ES-I3 (cell line): ENCODE measurements at regions not wholly inside any gene's neighbourhood (a gene's known extent, or its start where the extent isn't known, plus 50 kb on each side); places are given as distances from the start of the nearest gene placed in this dataset.

Experiments
- H3K36me3 ChIP-seq: 2 replicates; pipeline ENCODE4 v1.6.1; 2013; ENCODE audit warnings: mild to moderate bottlenecking, low read length, control low read depth, moderate library complexity; ENCODE audit not compliant: insufficient read depth
- H3K4me1 ChIP-seq: 2 replicates; pipeline ENCODE4 v1.6.1; 2013; ENCODE audit warnings: mild to moderate bottlenecking, control low read depth, low read length; ENCODE audit not compliant: insufficient read depth
- H3K9ac ChIP-seq: 2 replicates; pipeline ENCODE4 v1.6.1; 2013; ENCODE audit warnings: low read depth, mild to moderate bottlenecking, low read length, moderate library complexity
- H3K9me3 ChIP-seq: 2 replicates; pipeline ENCODE4 v1.6.1; 2013; ENCODE audit warnings: mild to moderate bottlenecking, low read length, moderate library complexity; ENCODE audit not compliant: control insufficient read depth, insufficient read depth

DNA sequence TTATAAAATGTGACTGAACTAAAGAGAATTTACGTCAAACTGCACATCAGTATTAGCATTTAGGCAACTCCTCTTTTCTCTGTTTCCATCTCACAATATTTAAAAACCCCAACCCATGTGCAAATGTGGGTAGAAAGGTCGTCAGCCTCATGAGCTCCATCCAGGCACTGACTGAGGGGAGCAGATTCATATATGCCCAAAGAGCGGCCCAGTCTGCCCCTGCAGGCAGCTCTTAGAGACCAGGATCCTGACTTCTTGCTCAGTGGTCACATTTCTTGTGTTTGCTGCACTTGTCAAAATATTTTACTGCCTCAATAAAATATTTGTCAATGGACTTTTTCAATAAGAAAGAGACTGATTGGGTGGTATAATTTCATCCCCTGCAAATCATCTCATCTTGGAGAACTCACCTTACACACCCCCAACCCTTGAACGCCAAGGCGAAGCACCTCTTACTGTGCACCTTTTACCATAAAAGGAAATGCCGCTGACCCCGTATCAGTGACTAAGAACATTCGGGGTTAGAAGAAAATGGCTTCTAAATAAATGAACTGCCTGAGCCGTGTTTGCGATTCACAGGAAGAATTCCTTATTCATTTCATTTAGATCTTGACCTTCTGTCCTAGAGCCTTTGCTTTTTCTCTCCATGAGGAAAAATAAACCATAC lies 418.8 kb downstream of the BCL11B start:
- H3K9me3 ChIP-seq = no peaks in the 10 kb centered on the region
- H3K9ac ChIP-seq = no peak overlapping the region
- H3K4me1 ChIP-seq = no peaks in the 10 kb centered on the region
- no peaks in the 10 kb centered on the region for H3K36me3 ChIP-seq

DNA sequence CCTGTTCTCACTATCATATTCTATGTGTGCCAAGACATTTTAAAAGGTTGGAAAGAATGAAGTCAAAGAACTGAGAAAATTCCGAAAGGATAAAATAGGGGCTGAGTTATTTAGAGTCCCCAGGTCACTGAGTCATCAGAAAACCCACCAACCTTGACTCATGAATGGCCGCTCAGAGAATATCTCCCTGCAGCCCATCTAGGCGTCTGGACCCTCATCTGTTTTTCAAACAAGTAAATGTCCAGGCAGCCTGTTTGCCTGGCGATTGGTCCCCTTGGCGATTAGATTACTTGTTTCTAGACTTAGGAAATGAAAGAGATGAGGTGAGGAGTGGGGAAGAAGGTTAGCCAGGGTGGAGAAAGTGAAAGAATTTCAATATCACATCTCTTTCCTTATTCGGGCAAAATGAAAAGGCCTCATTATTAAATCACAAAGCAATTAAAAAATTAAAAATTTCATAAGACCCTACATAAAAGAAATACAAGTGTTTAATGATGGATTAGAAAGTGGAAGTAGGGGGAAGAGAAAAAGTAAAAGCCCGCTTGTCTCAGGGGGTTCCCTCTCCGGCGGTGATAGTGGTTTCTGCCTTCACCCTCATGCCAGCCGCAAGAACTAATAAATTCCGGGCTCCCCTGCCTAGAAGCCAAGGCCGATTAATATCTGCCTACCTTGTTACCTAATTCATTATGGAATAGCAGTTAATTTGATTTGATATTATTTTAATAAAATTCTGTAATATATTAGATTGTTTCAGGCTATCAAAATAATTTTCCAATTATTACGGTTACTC lies 415.9 kb downstream of the BCL11B start:
- Histone ChIP-seq H3K9me3 (no peaks in the 10 kb centered on the region), H3K36me3 (no peaks in the 10 kb centered on the region), H3K9ac (no peak overlapping the region), H3K4me1 (no peaks in the 10 kb centered on the region)

DNA sequence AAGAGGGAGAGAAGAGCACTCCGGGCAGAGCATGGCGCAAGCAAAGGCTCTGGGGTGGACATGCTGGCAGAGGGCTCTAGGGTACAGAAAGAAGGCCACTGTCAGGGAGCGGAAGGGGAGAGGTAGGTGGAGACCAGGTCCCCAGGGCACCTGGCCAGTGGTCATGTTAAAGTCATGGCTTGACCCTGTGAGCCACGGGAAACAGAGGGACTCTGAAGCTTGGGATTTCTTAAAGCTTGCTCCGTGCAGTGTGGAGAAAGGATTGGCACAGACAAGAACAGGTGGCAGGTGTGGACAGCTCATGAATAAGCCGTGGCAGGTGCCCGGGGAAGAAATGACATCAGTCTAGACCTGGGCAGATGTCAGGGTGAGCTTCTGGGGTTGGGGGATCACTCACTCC lies 413.8 kb downstream of the BCL11B start:
- H3K9me3 ChIP-seq = no peaks in the 10 kb centered on the region
- no peak overlapping the region for H3K9ac ChIP-seq
- H3K36me3 ChIP-seq = no peaks in the 10 kb centered on the region
- H3K4me1 ChIP-seq = no peaks in the 10 kb centered on the region

DNA sequence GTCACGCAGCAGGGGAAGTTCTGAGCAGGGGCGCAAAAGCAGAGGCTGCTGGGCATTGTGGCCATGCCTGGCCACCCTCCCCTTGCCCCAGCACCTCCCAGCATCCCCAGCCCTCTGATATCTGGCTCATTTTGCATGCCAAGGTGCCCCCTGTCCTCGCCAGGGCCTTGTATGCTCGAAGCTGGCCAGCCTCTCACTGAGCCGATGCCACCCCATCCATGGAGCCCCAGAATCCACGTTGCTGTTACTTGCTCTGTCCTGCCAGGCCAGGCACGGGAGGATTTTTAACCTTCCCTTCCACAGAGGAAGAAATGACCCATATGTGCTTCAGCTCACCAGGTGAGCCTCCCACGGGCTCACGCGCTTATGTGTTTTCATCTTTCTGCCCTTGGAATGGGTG lies 413.4 kb downstream of the BCL11B start:
- no peak overlapping the region for H3K9ac ChIP-seq
- no peaks in the 10 kb centered on the region for H3K4me1 ChIP-seq
- H3K9me3 ChIP-seq = no peaks in the 10 kb centered on the region
- no peaks in the 10 kb centered on the region for H3K36me3 ChIP-seq

DNA sequence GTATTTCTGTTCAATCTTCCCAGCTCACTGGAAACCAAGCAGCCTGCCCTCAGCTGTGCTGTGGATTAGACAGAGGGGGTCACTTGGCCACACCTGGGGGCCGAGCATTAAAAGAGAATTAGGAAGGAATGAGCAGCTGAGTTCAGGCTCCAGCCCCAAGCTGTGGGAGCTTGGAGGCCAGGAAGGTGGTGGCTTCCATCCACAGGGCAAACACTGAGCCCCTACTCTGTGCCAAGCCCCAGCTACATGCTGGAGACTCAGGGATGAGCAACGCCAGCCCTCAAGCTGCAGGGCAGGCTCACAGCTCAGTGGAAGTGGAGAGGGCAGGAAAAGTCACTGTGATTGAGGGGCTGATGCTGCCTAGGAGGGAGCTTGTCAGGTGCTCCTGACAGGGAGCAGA lies 412.7 kb downstream of the BCL11B start:
- no peak overlapping the region for H3K9ac ChIP-seq
- no peaks in the 10 kb centered on the region for H3K36me3 ChIP-seq
- no peaks in the 10 kb centered on the region for H3K9me3 ChIP-seq
- H3K4me1 ChIP-seq = no peaks in the 10 kb centered on the region

DNA sequence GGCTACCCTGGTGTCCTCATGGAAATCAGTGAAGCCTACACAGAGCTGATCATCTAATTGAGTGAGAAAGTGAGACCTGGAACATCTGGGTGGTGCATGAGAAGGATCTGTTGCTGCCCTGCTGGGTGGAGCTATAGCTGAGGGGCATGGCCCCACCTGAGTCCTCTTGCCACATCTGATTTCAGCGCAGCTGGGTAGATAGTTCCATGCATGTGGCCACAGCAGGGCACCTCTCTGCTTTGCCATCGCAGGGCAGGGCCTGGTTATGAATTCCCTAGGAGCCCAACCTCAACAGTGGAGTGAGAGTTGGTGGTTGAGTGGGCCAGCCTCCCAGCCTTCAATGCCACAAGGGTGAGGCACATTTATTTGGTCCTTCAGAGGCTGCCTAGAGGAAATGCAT lies 407.8 kb downstream of the BCL11B start:
- no peaks in the 10 kb centered on the region for H3K4me1 ChIP-seq
- H3K9me3 ChIP-seq = no peaks in the 10 kb centered on the region
- no peak overlapping the region for H3K9ac ChIP-seq
- no peaks in the 10 kb centered on the region for H3K36me3 ChIP-seq

DNA sequence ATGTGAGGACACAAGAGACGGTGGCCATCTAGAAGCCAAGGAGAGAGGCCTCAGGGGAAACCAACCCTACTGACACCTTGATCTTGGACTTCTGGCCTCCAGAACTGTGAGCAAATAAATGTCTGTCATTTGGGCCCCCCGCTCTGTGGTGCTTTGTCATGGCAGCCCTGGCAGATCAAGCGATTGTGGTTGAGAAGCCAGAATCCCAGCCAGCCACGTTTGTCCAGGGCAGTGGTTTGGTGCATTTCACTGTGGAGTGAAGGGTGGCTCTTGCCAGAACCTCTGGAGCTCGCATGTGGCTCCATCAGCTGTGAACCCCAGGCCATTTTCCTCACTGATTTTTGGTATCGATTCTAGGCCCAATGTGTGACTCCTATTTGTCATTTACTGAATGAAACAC lies 404.9 kb downstream of the BCL11B start:
- Histone ChIP-seq H3K9me3 (no peaks in the 10 kb centered on the region), H3K36me3 (no peaks in the 10 kb centered on the region), H3K9ac (no peak overlapping the region), H3K4me1 (no peaks in the 10 kb centered on the region)

DNA sequence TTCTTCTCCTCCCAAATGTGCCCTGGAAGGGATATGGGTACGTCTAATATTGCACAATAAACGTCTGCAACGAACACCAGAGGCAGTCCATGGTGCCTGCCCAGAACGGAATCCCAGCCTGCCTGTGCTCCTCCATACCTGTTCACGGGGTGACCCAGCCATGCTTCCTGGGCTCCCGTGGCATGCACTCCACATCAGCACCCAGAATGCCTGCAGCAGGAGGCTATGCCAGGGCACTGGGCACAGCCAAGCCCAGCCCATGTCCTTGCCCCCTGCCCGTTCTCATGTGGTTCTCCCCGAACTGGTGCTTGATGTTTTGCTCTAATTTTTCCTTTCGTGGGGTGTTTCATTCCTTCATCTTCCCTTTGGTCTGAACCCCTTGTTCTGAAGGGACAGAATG lies 404.3 kb downstream of the BCL11B start:
- Histone ChIP-seq H3K4me1 (no peaks in the 10 kb centered on the region), H3K9me3 (no peaks in the 10 kb centered on the region), H3K36me3 (no peaks in the 10 kb centered on the region), H3K9ac (no peak overlapping the region)

DNA sequence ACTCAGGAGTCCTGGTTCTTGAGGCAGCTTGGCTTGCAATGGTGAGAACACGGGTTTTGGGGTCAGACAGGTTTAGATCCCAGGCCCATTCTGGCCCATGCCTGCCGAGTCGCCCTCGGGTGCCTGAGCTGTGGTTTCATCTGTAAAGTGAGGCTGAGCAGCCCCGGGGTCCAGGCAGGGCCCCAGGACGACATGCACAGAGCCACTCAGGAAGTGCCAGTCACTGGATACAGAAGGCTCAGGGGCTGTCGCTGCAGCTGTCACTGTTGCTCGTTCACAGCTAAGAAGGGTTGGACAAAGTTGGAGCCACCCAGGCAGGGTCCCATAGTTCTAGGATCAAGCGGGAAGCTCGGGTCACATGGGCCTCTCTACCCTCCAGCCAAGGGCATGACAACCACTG lies 403.1 kb downstream of the BCL11B start:
- Histone ChIP-seq H3K4me1 (no peaks in the 10 kb centered on the region), H3K9me3 (no peaks in the 10 kb centered on the region)

DNA sequence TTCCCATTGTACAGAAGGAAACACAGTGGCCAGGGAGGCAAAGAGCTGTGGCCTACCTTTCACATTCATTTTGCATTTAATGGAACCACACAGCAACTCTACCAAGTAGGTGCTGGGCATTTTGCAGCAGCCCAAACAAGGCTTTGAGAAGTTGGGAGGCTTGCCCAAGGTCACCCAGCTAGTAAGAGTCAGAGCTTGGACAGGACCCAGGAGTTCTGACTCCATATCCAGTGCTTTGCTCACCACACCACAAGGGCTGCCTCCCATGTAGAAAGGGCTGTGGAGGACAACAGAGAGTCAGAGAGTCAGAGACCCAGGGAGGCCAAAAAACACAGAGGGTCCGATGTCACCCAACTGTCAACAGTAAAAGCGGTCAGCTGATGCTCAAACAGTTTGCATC lies 400.2 kb downstream of the BCL11B start:
- H3K36me3 ChIP-seq = no peaks in the 10 kb centered on the region
- no peaks in the 10 kb centered on the region for H3K4me1 ChIP-seq
- no peaks in the 10 kb centered on the region for H3K9me3 ChIP-seq
- no peak overlapping the region for H3K9ac ChIP-seq

More for the DNA sequence above, 403.1 kb downstream of the BCL11B start:
- Histone ChIP-seq H3K9ac (no peak overlapping the region), H3K36me3 (no peaks in the 10 kb centered on the region)

DNA sequence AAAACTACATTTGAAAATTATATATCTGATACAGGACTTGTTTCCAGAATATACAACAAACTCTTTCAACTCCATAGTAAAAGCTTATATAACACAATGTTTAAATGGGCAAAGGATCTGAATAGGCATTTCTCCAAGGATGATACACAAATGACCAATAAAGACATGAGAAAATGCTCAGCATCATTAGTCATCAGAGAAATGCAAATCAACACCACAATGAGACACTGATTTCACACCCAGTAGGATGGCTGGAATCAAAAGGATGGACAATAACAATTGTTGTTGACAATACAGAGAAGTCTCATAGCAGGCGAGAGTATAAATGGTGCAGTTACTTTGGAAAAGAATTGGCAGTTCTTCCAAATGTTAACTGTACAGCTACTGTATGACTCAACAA lies 394.9 kb downstream of the BCL11B start:
- Histone ChIP-seq H3K9ac (no peak overlapping the region), H3K4me1 (no peaks in the 10 kb centered on the region), H3K36me3 (no peaks in the 10 kb centered on the region), H3K9me3 (no peaks in the 10 kb centered on the region)

DNA sequence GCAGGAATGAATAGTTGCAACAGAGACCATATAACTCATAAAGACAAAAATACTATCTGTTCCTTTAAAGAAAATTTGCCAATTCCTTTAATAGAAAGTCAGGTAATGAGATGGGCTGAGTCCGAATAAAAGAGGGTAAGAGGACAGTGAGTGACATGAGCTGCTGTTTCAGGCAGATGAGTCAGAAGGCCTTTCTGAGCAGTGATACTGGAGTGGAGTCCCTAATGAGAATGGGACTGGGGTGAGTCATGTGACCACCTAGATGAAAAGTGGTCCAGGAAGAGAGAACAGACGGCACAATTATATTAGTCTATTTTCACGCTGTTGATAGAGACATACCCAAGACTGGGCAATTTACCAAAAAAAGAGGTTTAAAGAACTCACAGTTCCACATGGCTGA lies 393.7 kb downstream of the BCL11B start:
- no peak overlapping the region for H3K9ac ChIP-seq
- no peaks in the 10 kb centered on the region for H3K36me3 ChIP-seq
- no peaks in the 10 kb centered on the region for H3K4me1 ChIP-seq
- H3K9me3 ChIP-seq = no peaks in the 10 kb centered on the region

DNA sequence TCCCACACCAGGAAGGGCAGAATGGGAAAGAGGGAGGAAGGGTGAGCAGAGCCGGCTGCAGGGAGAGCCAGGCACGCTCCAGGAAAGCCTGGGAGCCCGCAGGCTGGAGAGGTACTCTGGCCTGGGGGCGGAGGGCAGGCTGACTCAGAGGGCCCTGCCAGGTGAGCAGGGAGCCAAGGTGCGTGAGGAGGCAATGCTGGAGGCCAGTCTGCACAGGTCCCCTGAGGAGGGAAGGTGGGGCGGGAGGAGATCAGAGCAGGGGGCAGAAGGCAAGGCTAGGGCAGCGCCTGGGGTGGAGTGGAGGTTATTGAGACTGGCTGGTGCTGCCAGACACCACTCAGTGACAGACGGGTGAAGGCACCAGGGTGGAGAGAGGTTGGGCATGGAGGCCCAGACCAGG lies 385.0 kb downstream of the BCL11B start:
- Histone ChIP-seq H3K9me3 (no peaks in the 10 kb centered on the region), H3K36me3 (no peaks in the 10 kb centered on the region), H3K4me1 (no peaks in the 10 kb centered on the region)

DNA sequence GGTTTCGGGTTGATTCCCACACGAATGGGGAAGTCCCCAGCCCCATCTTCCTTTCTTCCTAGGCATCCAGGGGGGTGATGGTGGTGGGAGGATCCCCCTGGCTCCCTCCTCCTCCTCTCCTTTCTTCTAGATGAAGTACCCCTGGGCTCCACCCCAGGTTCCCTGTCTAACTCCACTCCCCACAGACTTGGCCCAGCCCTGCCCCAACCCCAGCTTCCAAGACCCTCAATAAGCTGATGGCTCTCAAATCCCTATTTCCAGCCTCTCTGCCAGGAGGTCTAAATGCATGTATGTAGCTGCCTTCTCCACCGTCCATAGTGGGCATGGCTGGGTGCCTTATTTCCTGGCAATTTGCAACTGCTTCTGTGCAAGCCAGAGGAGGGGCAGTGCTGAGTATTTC lies 383.7 kb downstream of the BCL11B start:
- Histone ChIP-seq H3K36me3 (no peaks in the 10 kb centered on the region), H3K9ac (no peak overlapping the region), H3K9me3 (no peaks in the 10 kb centered on the region), H3K4me1 (no peaks in the 10 kb centered on the region)

More for the DNA sequence above, 385.0 kb downstream of the BCL11B start:
- no peak overlapping the region for H3K9ac ChIP-seq
